GM12878 (cell line): ENCODE measurements at regions not wholly inside any gene's neighbourhood (a gene's known extent, or its start where the extent isn't known, plus 50 kb on each side); places are given as distances from the start of the nearest gene placed in this dataset.
A peak's percentile ranks its signal among the peaks of the same experiment; 100 is the strongest.

ENCODE experiments used
- ATAC-seq: fragments of 200-7000 bp; cut with Tn5 transposase; 3 replicates; pipeline ENCODE4 v1.9.1; 2020; ENCODE audit warnings: mild to moderate bottlenecking, moderate library complexity
- BruUV-seq: library from RNA; stranded (reverse); fragments of 400-500 nt; replicated peaks from 2 replicates; lab custom pipeline; 2021; lab: Mats Ljungman, UMichigan
- CTCF ChIA-PET: fragments of 300-600 bp; sonication (Branson Sonifier 250); formaldehyde crosslinking; extraction: SDS; loops from one replicate; lab custom pipeline; 2021; ENCODE audit warnings: inconsistent platforms; lab: Yijun Ruan, JAX
- POLR2A ChIA-PET: fragments of 350-600 bp; formaldehyde crosslinking; extraction: SDS; loops from one replicate; lab custom pipeline; 2021; ENCODE audit warnings: inconsistent platforms; lab: Charles Lee
- RAD21 ChIA-PET: fragments of 300-600 bp; sonication (Branson Sonifier 250); formaldehyde crosslinking; loops from one replicate; lab custom pipeline; 2023; ENCODE audit warnings: antibody characterized with exemption; ENCODE audit not compliant: unreplicated experiment; lab: Charles Lee
- SMC1A ChIA-PET: fragments of 300-600 bp; sonication (Branson Sonifier 250); formaldehyde crosslinking; loops from one replicate; lab custom pipeline; 2023; ENCODE audit not compliant: unreplicated experiment, uncharacterized antibody; lab: Charles Lee
- DNase-seq: peaks from one replicate; pipeline ENCODE4 v3.0.0-alpha.2; 2011; ENCODE audit warnings: low read depth, low spot score
- FAIRE-seq: peaks from 3 replicates; lab custom pipeline; 2011; peaks lifted over from hg19 to GRCh38; lab: Jason Lieb, UNC
- H2AFZ ChIP-seq: 2 replicates; pipeline ENCODE4 v1.6.0; 2011; ENCODE audit warnings: low read depth, low read length, control low read depth; ENCODE audit not compliant: control insufficient read depth
- H3K27ac ChIP-seq: 2 replicates; pipeline ENCODE4 v1.5.1; 2011; ENCODE audit warnings: control low read depth; ENCODE audit not compliant: control insufficient read depth, insufficient read depth
- H3K27me3 ChIP-seq, 2 experiments: replicated peaks in 1 of 2; 2 replicates each; pipeline versions ENCODE4 v1.6.0 to v1.6.1; 2011; ENCODE audit warnings: low read length in 1 of 2; ENCODE audit not compliant: control insufficient read depth in 2 of 2, insufficient read depth in 2 of 2
- H3K36me3 ChIP-seq, 2 experiments: 2 replicates each; pipeline ENCODE4 v1.5.1; 2011; ENCODE audit warnings: low read length in 1 of 2; ENCODE audit not compliant: control insufficient read depth in 2 of 2, insufficient read depth in 2 of 2
- H3K4me1 ChIP-seq: 2 replicates; pipeline ENCODE4 v1.6.1; 2011; ENCODE audit warnings: mild to moderate bottlenecking, low read length, moderate library complexity, mixed read lengths; ENCODE audit not compliant: control insufficient read depth, insufficient read depth
- H3K4me2 ChIP-seq: 2 replicates; pipeline ENCODE4 v1.6.0; 2011; ENCODE audit warnings: control low read depth; ENCODE audit not compliant: control insufficient read depth, insufficient read depth
- H3K4me3 ChIP-seq: fragments of 200-600 bp; sonication (generic); 2 replicates; pipeline ENCODE4 v1.5.1; 2016
- H3K79me2 ChIP-seq: 2 replicates; pipeline ENCODE4 v1.6.0; 2011; ENCODE audit warnings: low read length; ENCODE audit not compliant: control insufficient read depth, insufficient read depth
- H3K9ac ChIP-seq: 2 replicates; pipeline ENCODE4 v1.8.0; 2011; ENCODE audit warnings: low read length, control low read depth, mixed read lengths; ENCODE audit not compliant: control insufficient read depth, insufficient read depth
- H3K9me3 ChIP-seq: replicated peaks from 3 replicates; pipeline ENCODE4 v1.5.1; 2011; ENCODE audit warnings: mild to moderate bottlenecking, low read length; ENCODE audit not compliant: control insufficient read depth, insufficient read depth
- H4K20me1 ChIP-seq: 2 replicates; pipeline ENCODE4 v1.6.0; 2011; ENCODE audit not compliant: control insufficient read depth, insufficient read depth
- BHLHE40 ChIP-seq, 2 experiments: fragments of 450-650 bp in 1 of 2; IDR thresholded peaks; 2 replicates each; pipeline ENCODE4 v1.6.1; 2011 to 2017; ENCODE audit warnings: low read depth in 2 of 2, borderline replicate concordance in 1 of 2, improper control_type of control experiment in 1 of 2, low read length in 1 of 2, mild to moderate bottlenecking in 1 of 2
- BMI1 ChIP-seq: fragments of 450-650 bp; IDR thresholded peaks from 2 replicates; pipeline ENCODE4 v1.6.1; 2016; ENCODE audit warnings: mild to moderate bottlenecking, moderate library complexity, borderline replicate concordance
- CREM ChIP-seq: IDR thresholded peaks from 2 replicates; pipeline ENCODE4 v1.6.1; 2014; ENCODE audit warnings: antibody characterized with exemption, low read depth
- FOS ChIP-seq: IDR thresholded peaks from 3 replicates; pipeline ENCODE4 v1.6.1; 2011; ENCODE audit warnings: borderline replicate concordance; ENCODE audit not compliant: insufficient read length; ENCODE audit errors: extremely low read depth
- MEF2A ChIP-seq: IDR thresholded peaks from 2 replicates; pipeline ENCODE4 v1.6.1; 2011; ENCODE audit warnings: low read depth, mild to moderate bottlenecking, low read length, moderate library complexity; ENCODE audit not compliant: insufficient read depth
- NFIC ChIP-seq: IDR thresholded peaks from 2 replicates; pipeline ENCODE4 v1.6.1; 2012; ENCODE audit warnings: low read depth, mild to moderate bottlenecking, inconsistent platforms, low read length, moderate library complexity
- RCOR1 ChIP-seq: conservative IDR thresholded peaks from 2 replicates; pipeline ENCODE4 v1.6.1; 2012; ENCODE audit warnings: low read depth, low read length, improper control_type of control experiment
- SMC3 ChIP-seq: IDR thresholded peaks from 2 replicates; pipeline ENCODE4 v1.6.1; 2011; ENCODE audit warnings: low read length, improper control_type of control experiment, borderline replicate concordance
- SP1 ChIP-seq: IDR thresholded peaks from one replicate; pipeline ENCODE4 v1.6.1; 2011; ENCODE audit warnings: low read depth, low read length
- STAT1 ChIP-seq: fragments of 450-650 bp; conservative IDR thresholded peaks from 2 replicates; pipeline ENCODE4 v1.6.1; 2014; ENCODE audit warnings: antibody characterized with exemption, mild to moderate bottlenecking
- STAT3 ChIP-seq: IDR thresholded peaks from 2 replicates; pipeline ENCODE4 v1.6.1; 2011; ENCODE audit warnings: low read depth, low read length, improper control_type of control experiment
- WRNIP1 ChIP-seq: IDR thresholded peaks from 2 replicates; pipeline ENCODE4 v1.6.1; 2011; ENCODE audit warnings: low read depth, low read length, improper control_type of control experiment, borderline replicate concordance
- ZNF217 ChIP-seq: fragments of 450-650 bp; IDR thresholded peaks from 2 replicates; pipeline ENCODE4 v1.6.1; 2017; ENCODE audit warnings: antibody characterized with exemption, mild to moderate bottlenecking
- WGBS: methylation state at CpG from one replicate; pipeline ENCODE4 v1.1.6; 2016; ENCODE audit warnings: low lambda C conversion rate; ENCODE audit not compliant: insufficient replicate concordance, insufficient coverage; ENCODE audit errors: missing lambda C conversion rate; 5-methylcytosine and 5-hydroxymethylcytosine counted together
- in situ Hi-C: fragments of 300-500 bp; cut with MboI; formaldehyde crosslinking; loops from 9 replicates; pipeline ENCODE4 v1.14.3; 2018; ENCODE audit warnings: mixed read lengths
- intact Hi-C: fragments of 100-400 bp; cut with micrococcal nuclease; formaldehyde crosslinking; loops from one replicate; pipeline ENCODE4 v1.14.2; 2022; ENCODE audit not compliant: unreplicated experiment
- TF ChIP-seq, protein P1 (sequence below): fragments of 450-650 bp; formaldehyde crosslinking; IDR thresholded peaks from 2 replicates; pipeline ENCODE4 v1.4.0; 2020; ENCODE audit warnings: mild to moderate bottlenecking, moderate library complexity
- TF ChIP-seq, protein P2 (sequence below): IDR thresholded peaks from 2 replicates; pipeline ENCODE4 v1.6.1; 2011; ENCODE audit warnings: borderline replicate concordance, low read depth, mild to moderate bottlenecking, moderate library complexity, low read length; ENCODE audit not compliant: insufficient read depth, poor library complexity, severe bottlenecking
- TF ChIP-seq, protein P3 (sequence below): fragments of 450-650 bp; IDR thresholded peaks from 2 replicates; pipeline ENCODE4 v1.6.1; 2017; ENCODE audit warnings: low read depth, mild to moderate bottlenecking, moderate library complexity

DNA sequence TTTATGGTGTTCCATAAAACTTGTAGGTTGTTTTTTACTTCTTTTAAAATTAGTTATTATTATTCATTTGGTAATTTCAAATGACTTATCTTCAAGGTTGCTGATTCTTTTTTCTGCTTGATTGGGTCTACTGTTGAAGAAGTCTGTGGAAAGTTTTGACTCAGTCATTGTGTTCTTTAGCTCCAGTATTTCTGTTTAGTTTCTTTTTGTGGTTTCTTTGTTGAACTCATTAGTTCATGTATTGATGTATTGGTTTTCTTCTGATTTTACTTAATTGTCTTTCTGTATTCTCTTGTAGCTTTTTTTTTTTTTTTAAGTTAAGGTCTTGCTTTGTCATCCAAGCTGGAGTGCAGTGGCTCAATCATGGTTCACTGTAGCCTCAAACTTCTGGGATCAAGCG is 345.4 kb upstream of the MEF2C start:
- Histone ChIP-seq H3K27ac (peak overlapping the region; percentile 56), H3K79me2 (no peaks in the 10 kb centered on the region), H3K36me3 (no peaks in the 10 kb centered on the region), H3K4me1 (peaks cover 39% of the 10 kb centered on the region), H3K4me3 (no peak overlapping the region), H2AFZ (no peak overlapping the region), H3K9me3 (peaks cover 24% of the 10 kb centered on the region), H4K20me1 (no peaks in the 10 kb centered on the region), H3K9ac (no peak overlapping the region), H3K4me2 (no peak overlapping the region), H3K27me3 (no peaks in the 10 kb centered on the region)
- ChIA-PET RAD21 (interaction anchor here (0.7 to 1.7 kb wide), 3 partner anchors 73 to 90 kb away, joined by 3 to 6 read pairs (median 3); no protein-coding TSS in a partner anchor), POLR2A (no interaction called here), SMC1A (interaction anchor here (0.7 to 1.8 kb wide), 11 partner anchors 12 to 269 kb away, joined by 3 to 5 read pairs (median 3); no protein-coding TSS in a partner anchor), CTCF (interaction anchor here (0.8 kb wide), 1 partner anchor 114 kb away, joined by 3 read pairs; no protein-coding TSS in a partner anchor)
- ATAC-seq: peak; percentile 37
- in situ Hi-C loops: no loop called here
- no peak for FAIRE-seq
- DNase-seq: no peak
- BruUV-seq: no TSS peak
- intact Hi-C loops: no loop called here
- 55% methylated on average over 1 of the region's 1 CpG for WGBS
- TF ChIP-seq NFIC: peak; percentile 57; the same call in 1 of the 2 replicates
- TF ChIP-seq, protein P1, sequence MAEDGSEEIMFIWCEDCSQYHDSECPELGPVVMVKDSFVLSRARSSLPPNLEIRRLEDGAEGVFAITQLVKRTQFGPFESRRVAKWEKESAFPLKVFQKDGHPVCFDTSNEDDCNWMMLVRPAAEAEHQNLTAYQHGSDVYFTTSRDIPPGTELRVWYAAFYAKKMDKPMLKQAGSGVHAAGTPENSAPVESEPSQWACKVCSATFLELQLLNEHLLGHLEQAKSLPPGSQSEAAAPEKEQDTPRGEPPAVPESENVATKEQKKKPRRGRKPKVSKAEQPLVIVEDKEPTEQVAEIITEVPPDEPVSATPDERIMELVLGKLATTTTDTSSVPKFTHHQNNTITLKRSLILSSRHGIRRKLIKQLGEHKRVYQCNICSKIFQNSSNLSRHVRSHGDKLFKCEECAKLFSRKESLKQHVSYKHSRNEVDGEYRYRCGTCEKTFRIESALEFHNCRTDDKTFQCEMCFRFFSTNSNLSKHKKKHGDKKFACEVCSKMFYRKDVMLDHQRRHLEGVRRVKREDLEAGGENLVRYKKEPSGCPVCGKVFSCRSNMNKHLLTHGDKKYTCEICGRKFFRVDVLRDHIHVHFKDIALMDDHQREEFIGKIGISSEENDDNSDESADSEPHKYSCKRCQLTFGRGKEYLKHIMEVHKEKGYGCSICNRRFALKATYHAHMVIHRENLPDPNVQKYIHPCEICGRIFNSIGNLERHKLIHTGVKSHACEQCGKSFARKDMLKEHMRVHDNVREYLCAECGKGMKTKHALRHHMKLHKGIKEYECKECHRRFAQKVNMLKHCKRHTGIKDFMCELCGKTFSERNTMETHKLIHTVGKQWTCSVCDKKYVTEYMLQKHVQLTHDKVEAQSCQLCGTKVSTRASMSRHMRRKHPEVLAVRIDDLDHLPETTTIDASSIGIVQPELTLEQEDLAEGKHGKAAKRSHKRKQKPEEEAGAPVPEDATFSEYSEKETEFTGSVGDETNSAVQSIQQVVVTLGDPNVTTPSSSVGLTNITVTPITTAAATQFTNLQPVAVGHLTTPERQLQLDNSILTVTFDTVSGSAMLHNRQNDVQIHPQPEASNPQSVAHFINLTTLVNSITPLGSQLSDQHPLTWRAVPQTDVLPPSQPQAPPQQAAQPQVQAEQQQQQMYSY (CRISPR knock-in tag): no peak
- TF ChIP-seq BMI1: no peak
- no peak for TF ChIP-seq RCOR1
- no peak for TF ChIP-seq BHLHE40 (IDR thresholded peaks at IDR 0.05; ENCODE audit: borderline replicate concordance in 1 of 2, low read depth in 2 of 2, low read length in 1 of 2)
- TF ChIP-seq CREM: no peak
- no peak for TF ChIP-seq MEF2A
- TF ChIP-seq, protein P2, sequence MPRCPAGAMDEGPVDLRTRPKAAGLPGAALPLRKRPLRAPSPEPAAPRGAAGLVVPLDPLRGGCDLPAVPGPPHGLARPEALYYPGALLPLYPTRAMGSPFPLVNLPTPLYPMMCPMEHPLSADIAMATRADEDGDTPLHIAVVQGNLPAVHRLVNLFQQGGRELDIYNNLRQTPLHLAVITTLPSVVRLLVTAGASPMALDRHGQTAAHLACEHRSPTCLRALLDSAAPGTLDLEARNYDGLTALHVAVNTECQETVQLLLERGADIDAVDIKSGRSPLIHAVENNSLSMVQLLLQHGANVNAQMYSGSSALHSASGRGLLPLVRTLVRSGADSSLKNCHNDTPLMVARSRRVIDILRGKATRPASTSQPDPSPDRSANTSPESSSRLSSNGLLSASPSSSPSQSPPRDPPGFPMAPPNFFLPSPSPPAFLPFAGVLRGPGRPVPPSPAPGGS: no peak
- no peak for TF ChIP-seq SMC3
- TF ChIP-seq ZNF217: no peak
- TF ChIP-seq, protein P3, sequence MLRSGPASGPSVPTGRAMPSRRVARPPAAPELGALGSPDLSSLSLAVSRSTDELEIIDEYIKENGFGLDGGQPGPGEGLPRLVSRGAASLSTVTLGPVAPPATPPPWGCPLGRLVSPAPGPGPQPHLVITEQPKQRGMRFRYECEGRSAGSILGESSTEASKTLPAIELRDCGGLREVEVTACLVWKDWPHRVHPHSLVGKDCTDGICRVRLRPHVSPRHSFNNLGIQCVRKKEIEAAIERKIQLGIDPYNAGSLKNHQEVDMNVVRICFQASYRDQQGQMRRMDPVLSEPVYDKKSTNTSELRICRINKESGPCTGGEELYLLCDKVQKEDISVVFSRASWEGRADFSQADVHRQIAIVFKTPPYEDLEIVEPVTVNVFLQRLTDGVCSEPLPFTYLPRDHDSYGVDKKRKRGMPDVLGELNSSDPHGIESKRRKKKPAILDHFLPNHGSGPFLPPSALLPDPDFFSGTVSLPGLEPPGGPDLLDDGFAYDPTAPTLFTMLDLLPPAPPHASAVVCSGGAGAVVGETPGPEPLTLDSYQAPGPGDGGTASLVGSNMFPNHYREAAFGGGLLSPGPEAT: 0 out of 2 replicates have a peak, but pooled peaks have one; percentile 25
- TF ChIP-seq FOS: no peak
- no peak for TF ChIP-seq STAT1
- no peak for TF ChIP-seq STAT3
- TF ChIP-seq SP1: no peak
- no peak for TF ChIP-seq WRNIP1
